ENCODE measurements at regions not wholly inside any gene's neighbourhood (a gene's known extent, or its start where the extent isn't known, plus 50 kb on each side); places are given as distances from the start of the nearest gene placed in this dataset.

GRCh38 chr19:30752876-30753275 is 380.7 kb downstream of the ZNF536 start (continued):
- no peak for TF ChIP-seq CHD7 (IDR thresholded peaks at IDR 0.05; ENCODE audit: insufficient replicate concordance, low read length)
- TF ChIP-seq SIX5 (IDR thresholded peaks at IDR 0.05; ENCODE audit: low read depth, low read length), result no peak
- no peak for TF ChIP-seq NRF1 (IDR thresholded peaks at IDR 0.05; ENCODE audit: low read depth, low read length)
- TF ChIP-seq TBP (IDR thresholded peaks at IDR 0.05; ENCODE audit: low read depth, low read length), result no peak
- TF ChIP-seq CHD1 (IDR thresholded peaks at IDR 0.05; ENCODE audit: low read depth, low read length), result no peak
- TF ChIP-seq ATF3 (IDR thresholded peaks at IDR 0.05; ENCODE audit: insufficient read depth, low read depth, low read length), result no peak
- no peak for TF ChIP-seq BACH1 (IDR thresholded peaks at IDR 0.05; ENCODE audit: low read length)
- no peak for TF ChIP-seq EP300 (IDR thresholded peaks at IDR 0.05; ENCODE audit: borderline replicate concordance in 1 of 2, low read depth in 2 of 2, low read length in 2 of 2)
- TF ChIP-seq POU5F1 (IDR thresholded peaks at IDR 0.05; ENCODE audit: low read depth, low read length), result no peak
- no peak for TF ChIP-seq FOSL1 (IDR thresholded peaks at IDR 0.05; ENCODE audit: insufficient read depth, low read depth, low read length)
- no peak for TF ChIP-seq TEAD4 (IDR thresholded peaks at IDR 0.05; ENCODE audit: low read depth, low read length)
